ENCODE measurements at regions not wholly inside any gene's neighbourhood (a gene's known extent, or its start where the extent isn't known, plus 50 kb on each side); places are given as distances from the start of the nearest gene placed in this dataset.

- no peaks in the 10 kb centered on the region for H3K36me3 ChIP-seq (ENCODE audit: control insufficient read depth, insufficient read depth, low read length)
- no peaks in the 10 kb centered on the region for H3K27me3 ChIP-seq (ENCODE audit: control insufficient read depth, insufficient read depth, low read length)
- TF ChIP-seq CTCF (IDR thresholded peaks at IDR 0.05; ENCODE audit: insufficient read depth, low read length, poor library complexity, severe bottlenecking): no peak
- no peak for DNase-seq (ENCODE audit: low read depth)
- no peak overlapping the region for H3K4me3 ChIP-seq (ENCODE audit: low read depth, low read length)
Observed at GRCh38 chr6:71499667-71500066, 211.1 kb downstream of the OGFRL1 start.

GRCh38 chr6:71502168-71502567, 213.6 kb downstream of the OGFRL1 start:
- DNase-seq (ENCODE audit: low read depth): no peak

GRCh38 chr6:71502956-71503355, 214.3 kb downstream of the OGFRL1 start:
- H3K27me3 ChIP-seq (ENCODE audit: control insufficient read depth, insufficient read depth, low read length): no peaks in the 10 kb centered on the region
- H3K4me3 ChIP-seq (ENCODE audit: low read depth, low read length): no peak overlapping the region
- H3K36me3 ChIP-seq (ENCODE audit: control insufficient read depth, insufficient read depth, low read length): no peaks in the 10 kb centered on the region
- TF ChIP-seq CTCF (IDR thresholded peaks at IDR 0.05; ENCODE audit: insufficient read depth, low read length, poor library complexity, severe bottlenecking): no peak
- no peak for DNase-seq (ENCODE audit: low read depth)

More at GRCh38 chr6:71502168-71502567, 213.6 kb downstream of the OGFRL1 start:
- H3K27me3 ChIP-seq (ENCODE audit: control insufficient read depth, insufficient read depth, low read length): no peaks in the 10 kb centered on the region
- H3K4me3 ChIP-seq (ENCODE audit: low read depth, low read length): no peak overlapping the region
- TF ChIP-seq CTCF (IDR thresholded peaks at IDR 0.05; ENCODE audit: insufficient read depth, low read length, poor library complexity, severe bottlenecking): no peak
- no peaks in the 10 kb centered on the region for H3K36me3 ChIP-seq (ENCODE audit: control insufficient read depth, insufficient read depth, low read length)

- TF ChIP-seq CTCF (IDR thresholded peaks at IDR 0.05; ENCODE audit: insufficient read depth, low read length, poor library complexity, severe bottlenecking): no peak
- Histone ChIP-seq H3K4me3 (ENCODE audit: low read depth, low read length) (no peak overlapping the region), H3K27me3 (ENCODE audit: control insufficient read depth, insufficient read depth, low read length) (no peaks in the 10 kb centered on the region), H3K36me3 (ENCODE audit: control insufficient read depth, insufficient read depth, low read length) (no peaks in the 10 kb centered on the region)
- no peak for DNase-seq (ENCODE audit: low read depth)
Observed at GRCh38 chr6:71507183-71507582, 218.6 kb downstream of the OGFRL1 start.

GRCh38 chr6:71509191-71510005, 220.8 kb downstream of the OGFRL1 start:
- no peak overlapping the region for H3K4me3 ChIP-seq (ENCODE audit: low read depth, low read length)
- H3K27me3 ChIP-seq (ENCODE audit: control insufficient read depth, insufficient read depth, low read length): no peaks in the 10 kb centered on the region
- no peak for TF ChIP-seq CTCF (IDR thresholded peaks at IDR 0.05; ENCODE audit: insufficient read depth, low read length, poor library complexity, severe bottlenecking)
- H3K36me3 ChIP-seq (ENCODE audit: control insufficient read depth, insufficient read depth, low read length): no peaks in the 10 kb centered on the region
- no peak for DNase-seq (ENCODE audit: low read depth)
